Brain microvascular endothelial cell (primary cell): ENCODE measurements at regions not wholly inside any gene's neighbourhood (a gene's known extent, or its start where the extent isn't known, plus 50 kb on each side); places are given as distances from the start of the nearest gene placed in this dataset.

Experiments
- DNase-seq: peaks from one replicate; pipeline ENCODE4 v3.0.0-alpha.2; 2020
- H3K27ac ChIP-seq: fragments of 250-450 bp; sonication (Bioruptor Pico); 2 replicates; pipeline ENCODE4 v1.5.1; 2020; ENCODE audit warnings: mild to moderate bottlenecking, moderate library complexity
- H3K27me3 ChIP-seq: fragments of 250-450 bp; sonication (Bioruptor Pico); replicated peaks from 2 replicates; pipeline ENCODE4 v1.5.1; 2020; ENCODE audit warnings: mild to moderate bottlenecking
- H3K36me3 ChIP-seq: fragments of 250-450 bp; sonication (Bioruptor Pico); replicated peaks from 2 replicates; pipeline ENCODE4 v1.5.1; 2020; ENCODE audit warnings: mild to moderate bottlenecking
- H3K4me3 ChIP-seq: 2 replicates; pipeline ENCODE4 v1.5.1; 2011; ENCODE audit warnings: low read depth, mild to moderate bottlenecking, control low read depth, low read length, moderate library complexity
- in situ Hi-C: cut with HindIII; loops from 2 replicates; pipeline ENCODE4 v1.10.0; 2017; ENCODE audit warnings: low sequenced_read_pairs, low pct_ligation_motif_present
- TF ChIP-seq, protein P1 (sequence below): IDR thresholded peaks from 2 replicates; pipeline ENCODE4 v1.5.1; 2011; ENCODE audit warnings: low read depth, mild to moderate bottlenecking, moderate library complexity, low read length, control low read depth, inconsistent platforms; ENCODE audit errors: missing control alignments

- DNase-seq: peak; percentile 48
- in situ Hi-C loops: no loop called here
Measured at GRCh38 chr2:234771980-234772732, 179.7 kb upstream of the SH3BP4 start.

GRCh38 chr2:234771176-234771575 lies 180.6 kb upstream of the SH3BP4 start:
- Histone ChIP-seq H3K27me3 (no peaks in the 10 kb centered on the region), H3K4me3 (no peak overlapping the region)
- in situ Hi-C loops: no loop called here

More at GRCh38 chr2:234771980-234772732, 179.7 kb upstream of the SH3BP4 start:
- Histone ChIP-seq H3K36me3 (no peaks in the 10 kb centered on the region), H3K4me3 (no peak overlapping the region), H3K27me3 (no peaks in the 10 kb centered on the region), H3K27ac (no peak overlapping the region)
- TF ChIP-seq, protein P1, sequence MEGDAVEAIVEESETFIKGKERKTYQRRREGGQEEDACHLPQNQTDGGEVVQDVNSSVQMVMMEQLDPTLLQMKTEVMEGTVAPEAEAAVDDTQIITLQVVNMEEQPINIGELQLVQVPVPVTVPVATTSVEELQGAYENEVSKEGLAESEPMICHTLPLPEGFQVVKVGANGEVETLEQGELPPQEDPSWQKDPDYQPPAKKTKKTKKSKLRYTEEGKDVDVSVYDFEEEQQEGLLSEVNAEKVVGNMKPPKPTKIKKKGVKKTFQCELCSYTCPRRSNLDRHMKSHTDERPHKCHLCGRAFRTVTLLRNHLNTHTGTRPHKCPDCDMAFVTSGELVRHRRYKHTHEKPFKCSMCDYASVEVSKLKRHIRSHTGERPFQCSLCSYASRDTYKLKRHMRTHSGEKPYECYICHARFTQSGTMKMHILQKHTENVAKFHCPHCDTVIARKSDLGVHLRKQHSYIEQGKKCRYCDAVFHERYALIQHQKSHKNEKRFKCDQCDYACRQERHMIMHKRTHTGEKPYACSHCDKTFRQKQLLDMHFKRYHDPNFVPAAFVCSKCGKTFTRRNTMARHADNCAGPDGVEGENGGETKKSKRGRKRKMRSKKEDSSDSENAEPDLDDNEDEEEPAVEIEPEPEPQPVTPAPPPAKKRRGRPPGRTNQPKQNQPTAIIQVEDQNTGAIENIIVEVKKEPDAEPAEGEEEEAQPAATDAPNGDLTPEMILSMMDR: no peak

DNA sequence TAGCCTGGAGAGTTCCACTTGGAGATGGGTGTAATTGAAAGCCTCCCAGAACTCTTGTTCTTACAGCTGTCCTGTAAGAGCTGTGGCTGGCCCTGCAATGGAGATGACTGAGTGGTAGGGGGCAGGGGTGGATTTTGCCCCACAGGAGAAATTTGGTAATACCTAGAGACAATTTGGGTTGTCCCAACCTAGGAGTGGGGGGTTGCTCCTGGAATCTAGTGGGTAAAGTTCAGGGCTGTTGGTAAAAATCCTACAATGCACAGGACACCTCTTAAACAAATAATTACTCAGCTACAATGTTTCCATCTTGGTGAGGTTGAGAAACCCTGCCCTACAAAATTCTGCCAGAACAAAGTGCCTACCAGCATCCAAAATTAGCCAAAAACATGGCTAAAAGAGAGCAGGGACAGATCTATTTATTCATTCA lies 181.1 kb upstream of the SH3BP4 start:
- in situ Hi-C loops: no loop called here
- TF ChIP-seq, protein P1: no peak
- DNase-seq: no peak
- Histone ChIP-seq H3K27ac (peak overlapping the region; percentile 7), H3K4me3 (no peak overlapping the region), H3K36me3 (no peaks in the 10 kb centered on the region), H3K27me3 (no peaks in the 10 kb centered on the region)

More at GRCh38 chr2:234771176-234771575, 180.6 kb upstream of the SH3BP4 start:
- Histone ChIP-seq H3K36me3 (no peaks in the 10 kb centered on the region), H3K27ac (peak overlapping the region; percentile 7)
- DNase-seq: peak; percentile 53
- TF ChIP-seq, protein P1: no peak

GRCh38 chr2:234770031-234770506 lies 181.7 kb upstream of the SH3BP4 start:
- peak; percentile 21 for DNase-seq
- in situ Hi-C loops: no loop called here
- Histone ChIP-seq H3K4me3 (no peak overlapping the region), H3K27me3 (no peaks in the 10 kb centered on the region), H3K27ac (peak overlapping the region; percentile 14), H3K36me3 (no peaks in the 10 kb centered on the region)
- TF ChIP-seq, protein P1: no peak

DNA sequence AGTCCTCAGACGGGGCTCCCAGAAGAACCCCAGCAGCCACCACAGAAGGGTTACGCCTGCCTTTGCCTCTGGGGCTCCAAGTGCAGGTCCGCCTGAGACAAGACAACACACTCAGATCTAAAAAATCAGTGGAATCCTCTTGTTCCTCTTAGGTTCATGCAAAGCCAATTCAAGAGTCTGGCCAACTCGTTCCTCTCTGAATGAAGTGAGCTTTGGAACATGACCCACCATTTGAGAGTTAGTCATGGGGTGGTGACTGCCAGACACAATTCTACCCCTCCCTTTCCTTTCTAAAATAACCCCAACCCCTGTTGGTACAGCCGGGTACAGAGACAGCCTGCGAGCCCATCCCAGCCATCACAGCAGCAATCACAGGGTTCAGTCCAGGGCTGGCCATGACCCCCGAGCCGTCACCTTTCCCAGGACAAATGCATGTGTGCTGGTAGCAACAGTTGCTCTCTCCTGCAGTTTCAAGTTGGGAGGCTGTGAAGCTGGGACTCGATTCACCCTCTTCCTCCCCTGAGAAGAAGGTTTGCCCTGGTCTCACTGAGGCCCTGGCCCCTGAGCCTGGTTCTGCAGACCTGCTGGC lies 183.1 kb upstream of the SH3BP4 start:
- H3K36me3 ChIP-seq: no peaks in the 10 kb centered on the region
- TF ChIP-seq, protein P1: no peak
- in situ Hi-C loops: no loop called here
- H3K4me3 ChIP-seq: no peak overlapping the region
- H3K27ac ChIP-seq: no peak overlapping the region
- no peaks in the 10 kb centered on the region for H3K27me3 ChIP-seq
- DNase-seq: no peak
